GM08714 (cell line): ENCODE measurements at regions not wholly inside any gene's neighbourhood (a gene's known extent, or its start where the extent isn't known, plus 50 kb on each side); places are given as distances from the start of the nearest gene placed in this dataset.
"Not testable (repeated sequence)": the region's sequence is repeated elsewhere in the genome, so short reads cannot be mapped to it uniquely, and the experiment has no call there.

ENCODE experiments used
- H3K4me3 ChIP-seq: fragments of 200-500 bp; sonication (Bioruptor generic); 2 replicates; pipeline ENCODE4 v1.5.1; 2014; ENCODE audit warnings: mild to moderate bottlenecking, low read length, inconsistent platforms
- ZNF274 ChIP-seq: IDR thresholded peaks from 2 replicates; pipeline ENCODE4 v1.6.1; 2012; ENCODE audit warnings: mild to moderate bottlenecking, low read depth, low read length

GRCh38 chr1:101406271-101406670, 169.5 kb downstream of the S1PR1 start:
- TF ChIP-seq ZNF274 = no peak
- H3K4me3 ChIP-seq = no peak overlapping the region

- H3K4me3 ChIP-seq = no peak overlapping the region
- TF ChIP-seq ZNF274 = no peak
These were observed 169.9 kb downstream of the S1PR1 start for GRCh38 chr1:101406681-101407080.

GRCh38 chr1:101407505-101408211, 170.8 kb downstream of the S1PR1 start:
- TF ChIP-seq ZNF274 = no peak
- no peak overlapping the region for H3K4me3 ChIP-seq

GRCh38 chr1:101408212-101409042, 171.6 kb downstream of the S1PR1 start:
- TF ChIP-seq ZNF274 = no peak
- peak overlapping the region; percentile 37; the same call in 1 of the 2 replicates for H3K4me3 ChIP-seq

- no peak for TF ChIP-seq ZNF274
- H3K4me3 ChIP-seq = peak overlapping the region; percentile 37; the same call in 1 of the 2 replicates
These were observed 172.3 kb downstream of the S1PR1 start for GRCh38 chr1:101409102-101409501.

GRCh38 chr1:101410048-101410878, 173.4 kb downstream of the S1PR1 start:
- no peak for TF ChIP-seq ZNF274
- no peak overlapping the region for H3K4me3 ChIP-seq

GRCh38 chr1:101420406-101420805, 183.6 kb downstream of the S1PR1 start:
- no peak for TF ChIP-seq ZNF274
- no peak overlapping the region for H3K4me3 ChIP-seq

GRCh38 chr1:101428083-101428482, 191.3 kb downstream of the S1PR1 start:
- not testable (repeated sequence) for H3K4me3 ChIP-seq

- H3K4me3 ChIP-seq = no peak overlapping the region
- TF ChIP-seq ZNF274 = no peak
These were observed 191.7 kb downstream of the S1PR1 start for GRCh38 chr1:101428562-101428961.

- TF ChIP-seq ZNF274 = no peak
- no peak overlapping the region for H3K4me3 ChIP-seq
These were observed 195.2 kb downstream of the S1PR1 start for GRCh38 chr1:101431956-101432510.

- TF ChIP-seq ZNF274 = no peak
These were observed 199.2 kb downstream of the S1PR1 start for GRCh38 chr1:101435831-101436511.

GRCh38 chr1:101437800-101438199, 201.0 kb downstream of the S1PR1 start:
- no peak for TF ChIP-seq ZNF274
- no peak overlapping the region for H3K4me3 ChIP-seq

More at GRCh38 chr1:101435831-101436511, 199.2 kb downstream of the S1PR1 start:
- no peak overlapping the region; the same call in 1 of the 2 replicates for H3K4me3 ChIP-seq

- no peak for TF ChIP-seq ZNF274
- H3K4me3 ChIP-seq = no peak overlapping the region
These were observed 201.5 kb downstream of the S1PR1 start for GRCh38 chr1:101438359-101438758.
